Left renal pelvis (tissue), 4 donors: ENCODE measurements at regions not wholly inside any gene's neighbourhood (a gene's known extent, or its start where the extent isn't known, plus 50 kb on each side); places are given as distances from the start of the nearest gene placed in this dataset.
"Not testable (repeated sequence)": the region's sequence is repeated elsewhere in the genome, so short reads cannot be mapped to it uniquely, and the experiment has no call there.

Source experiments
- DNase-seq, 4 donors: peaks; one replicate each; pipeline ENCODE4 v3.0.0-alpha.2; 2013; ENCODE audit warnings: low read depth in 4 of 4, low spot score in 3 of 4

DNA sequence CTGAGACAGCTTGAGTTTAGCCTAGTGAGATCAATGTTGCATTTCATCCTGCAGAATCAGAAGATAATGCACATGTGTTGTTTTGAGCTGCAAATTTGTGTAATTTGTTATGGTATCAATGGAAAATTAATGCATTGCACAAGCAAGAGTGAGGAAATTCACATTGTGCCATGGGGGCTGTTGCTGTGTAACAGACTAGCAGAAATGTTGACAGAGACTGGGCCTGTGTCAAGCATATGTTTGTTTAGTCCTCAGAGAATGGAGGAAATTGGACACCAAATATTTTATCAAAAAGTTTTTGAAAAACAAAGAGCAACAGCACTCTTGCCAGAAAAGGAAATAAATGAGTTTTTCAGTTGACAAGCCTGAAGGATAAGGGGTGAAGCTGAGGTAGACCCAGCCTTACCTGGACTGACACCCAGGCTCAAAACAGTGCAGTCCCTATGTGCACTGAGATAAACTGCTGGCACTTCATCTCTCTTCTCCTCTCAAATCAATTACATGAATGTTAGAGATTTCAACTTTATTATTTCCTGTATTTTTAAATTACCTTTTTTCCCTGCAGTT is 1150.0 kb downstream of the FSCB start:
- no peak for DNase-seq

DNA sequence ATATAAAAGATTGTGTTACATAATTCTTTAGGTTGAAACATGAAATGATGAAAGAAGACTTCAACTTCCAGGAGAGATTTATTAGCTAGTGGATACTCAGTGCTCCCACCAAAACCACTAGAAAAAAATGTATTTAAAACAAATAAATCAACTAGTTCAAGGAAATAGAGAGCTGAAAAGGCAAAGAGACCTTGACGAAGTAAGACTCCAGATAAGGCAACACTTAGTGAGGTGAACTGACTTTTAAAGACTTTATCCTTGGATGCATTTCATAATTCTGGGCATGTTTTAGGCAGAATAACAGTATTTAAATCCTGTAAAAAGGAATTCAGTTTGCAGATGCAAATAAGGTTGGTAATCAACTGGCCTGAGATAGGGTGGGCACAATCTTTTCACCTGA is 1150.7 kb downstream of the FSCB start:
- DNase-seq: no peak

DNA sequence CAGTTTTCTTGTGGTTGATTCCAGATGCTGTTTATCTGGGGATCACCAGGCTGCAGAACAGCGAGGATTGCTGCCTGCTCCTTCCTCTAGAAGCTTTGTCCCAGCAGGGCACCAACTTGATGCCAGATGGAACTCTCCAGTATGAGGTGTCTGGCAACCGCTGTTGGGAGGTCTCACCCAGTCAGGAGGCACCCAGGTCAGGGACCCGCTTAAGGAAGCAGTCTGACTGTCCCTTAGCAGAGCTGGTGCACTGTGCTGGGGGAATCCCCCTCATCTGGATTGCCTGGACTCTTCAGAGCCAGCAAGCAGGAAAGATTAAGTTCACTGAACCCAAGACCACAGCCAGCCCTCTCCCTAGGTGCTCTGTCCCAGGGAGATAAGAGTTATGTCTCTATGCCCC is 1165.2 kb downstream of the FSCB start:
- DNase-seq: no peak

DNA sequence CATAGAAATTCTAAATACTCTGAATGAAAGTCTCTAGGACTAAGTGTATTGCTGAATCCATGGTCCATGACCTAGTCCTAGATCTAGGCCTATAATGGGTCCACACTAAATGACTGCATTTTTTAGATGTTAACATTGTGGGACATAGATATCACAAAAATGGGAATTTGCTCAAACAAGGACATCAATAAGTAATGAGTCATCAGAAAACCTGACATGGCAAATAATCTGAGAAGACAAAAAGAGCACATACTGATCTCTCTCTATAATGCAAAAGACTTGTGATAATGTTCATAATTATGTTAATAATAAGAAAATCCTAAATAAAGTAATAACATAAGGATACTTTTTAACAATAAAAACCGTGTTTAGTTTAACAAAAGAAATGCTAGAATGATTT is 1168.4 kb downstream of the FSCB start:
- DNase-seq: no peak

DNA sequence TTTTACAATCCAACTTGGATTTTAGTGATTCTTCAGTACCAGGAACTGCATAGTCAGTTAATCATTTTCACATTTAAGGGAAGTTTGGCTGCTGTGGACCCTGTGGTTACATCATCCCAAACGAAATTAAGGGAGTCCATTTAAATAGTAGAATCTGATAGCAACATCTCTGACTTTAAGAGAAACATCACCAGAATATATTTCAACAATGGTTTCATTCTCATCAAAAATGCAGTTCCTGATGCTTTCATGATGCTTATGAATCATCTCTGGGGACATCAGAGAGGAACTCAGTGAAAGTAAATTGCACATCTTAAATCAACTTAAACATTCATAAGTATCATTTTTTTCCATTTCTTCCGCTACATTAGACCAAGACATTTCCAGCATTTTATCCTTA is 1170.7 kb downstream of the FSCB start:
- DNase-seq: no peak

DNA sequence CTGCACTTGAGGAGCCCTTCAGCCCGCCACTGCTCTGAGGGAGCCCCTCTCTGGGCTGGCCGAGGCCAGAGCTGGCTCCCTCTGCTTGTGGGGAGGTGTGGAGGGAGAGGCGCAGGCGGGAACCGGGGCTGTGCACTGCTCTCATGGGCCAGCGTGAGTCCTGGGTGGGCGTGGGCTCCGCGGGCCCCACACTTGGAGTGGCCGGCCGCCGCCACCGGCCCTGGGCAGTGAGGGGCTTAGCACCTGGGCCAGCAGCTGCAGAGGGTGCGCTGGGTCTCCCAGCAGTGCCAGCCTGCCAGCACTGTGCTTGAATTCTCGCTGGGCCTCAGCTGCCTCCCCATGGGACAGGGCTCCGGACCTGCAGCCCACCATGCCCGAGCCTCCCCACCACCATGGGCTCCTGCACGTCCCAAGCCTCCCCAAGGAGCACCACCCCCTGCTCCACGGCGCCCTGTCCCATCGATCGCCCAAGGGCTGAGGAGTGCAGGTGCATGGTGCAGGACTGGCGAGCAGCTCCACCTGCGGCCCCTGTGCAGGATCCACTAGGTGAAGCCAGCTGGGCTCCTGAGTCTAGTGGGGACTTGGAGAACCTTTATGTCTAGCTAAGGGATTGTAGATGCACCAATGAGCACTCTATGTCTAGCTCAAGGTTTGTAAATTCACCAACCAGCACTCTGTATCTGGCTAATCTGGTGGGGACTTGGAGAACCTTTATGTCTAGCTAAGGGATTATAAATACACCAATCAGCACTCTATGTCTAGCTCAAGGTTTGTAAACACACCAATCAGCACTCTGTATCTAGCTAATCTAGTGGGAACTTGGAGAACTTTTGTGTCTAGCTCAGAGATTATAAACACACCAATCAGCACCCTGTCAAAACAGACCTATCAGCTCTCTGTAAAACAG is 1180.3 kb downstream of the FSCB start:
- not testable (repeated sequence) for DNase-seq

DNA sequence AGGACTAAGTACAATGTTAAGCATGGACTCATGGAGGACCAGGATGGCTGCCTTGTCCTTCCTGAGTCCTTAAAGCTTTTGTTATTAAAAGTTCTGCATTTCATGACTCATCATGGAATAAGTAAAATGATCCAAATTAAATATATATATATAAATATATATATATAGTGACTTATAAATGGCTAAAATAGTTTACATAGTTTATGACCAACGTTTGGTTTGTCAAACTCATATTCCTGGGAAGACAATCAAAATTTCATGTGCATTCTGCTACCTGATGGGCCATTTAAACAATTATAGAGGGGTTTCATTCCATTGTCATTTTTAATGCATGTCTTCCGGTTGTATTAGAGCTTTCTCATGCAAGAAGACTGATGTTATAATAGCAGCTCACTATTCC is 1190.7 kb downstream of the FSCB start:
- DNase-seq: no peak

DNA sequence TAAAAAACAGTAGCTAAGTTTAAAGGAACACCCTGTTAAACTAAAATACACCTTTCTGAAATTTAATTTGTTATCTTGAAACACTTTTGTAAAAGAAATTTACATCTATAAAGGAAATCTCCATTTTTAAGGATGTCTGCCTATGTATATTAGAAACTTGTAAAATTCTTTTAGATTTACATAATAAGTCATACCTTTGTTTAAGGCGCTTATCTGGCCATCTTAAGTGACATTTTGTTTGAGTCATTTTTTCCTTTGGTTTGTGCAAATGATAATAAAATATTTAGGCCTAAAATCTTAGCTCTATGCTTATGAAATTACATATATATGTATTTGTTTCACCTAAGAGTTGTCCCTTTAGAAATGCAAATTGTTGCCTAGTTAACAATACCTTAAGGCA is 1193.4 kb downstream of the FSCB start:
- no peak for DNase-seq

DNA sequence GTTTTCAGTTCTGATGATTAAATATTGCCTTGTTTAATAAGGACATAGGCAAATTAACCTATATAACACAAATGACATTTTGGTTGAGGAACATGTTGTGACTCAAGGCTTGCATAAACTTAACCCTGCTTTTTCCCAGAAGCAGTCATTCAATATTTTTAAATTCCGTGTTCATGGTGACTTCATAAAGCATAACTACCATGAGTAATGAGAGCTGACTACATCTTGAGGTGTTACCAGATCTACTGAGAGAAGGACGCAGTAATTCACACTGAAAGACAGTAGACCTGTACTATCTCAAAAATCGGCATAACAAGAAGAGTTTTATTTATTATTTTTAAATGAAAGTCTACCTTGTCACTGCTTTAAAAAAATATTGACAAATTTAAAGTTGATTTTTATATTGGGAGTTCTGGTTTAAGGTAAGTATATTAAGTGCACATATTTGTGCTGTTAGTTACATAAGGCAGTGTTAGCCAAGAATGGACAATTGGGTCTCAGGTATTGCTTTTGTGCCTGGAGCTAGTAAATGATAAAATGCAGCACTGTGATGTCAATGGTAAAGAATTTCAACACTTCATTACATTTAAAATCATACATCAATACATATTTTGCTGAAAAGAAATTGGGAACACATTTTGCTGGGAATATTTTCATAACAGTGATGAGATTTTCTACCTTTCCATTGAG is 1198.5 kb downstream of the FSCB start:
- no peak for DNase-seq

DNA sequence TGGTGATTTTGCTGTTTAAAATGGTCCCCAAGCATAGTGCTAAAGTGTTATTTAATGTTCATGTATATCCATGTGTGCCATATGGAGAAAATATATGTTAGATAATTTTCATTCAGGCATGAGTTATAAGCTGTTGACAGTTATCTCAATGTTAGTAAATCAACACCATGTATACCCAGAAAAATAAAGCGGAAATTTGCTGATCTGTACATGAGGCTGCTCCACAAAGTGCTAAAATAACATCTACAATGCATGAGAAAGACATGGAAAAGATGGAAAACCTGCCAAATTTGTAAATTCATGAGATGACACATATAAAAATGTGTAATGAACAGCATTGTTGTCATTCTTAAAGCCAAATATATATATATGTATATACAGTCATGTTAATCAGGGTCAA is 1199.2 kb downstream of the FSCB start:
- DNase-seq: no peak

DNA sequence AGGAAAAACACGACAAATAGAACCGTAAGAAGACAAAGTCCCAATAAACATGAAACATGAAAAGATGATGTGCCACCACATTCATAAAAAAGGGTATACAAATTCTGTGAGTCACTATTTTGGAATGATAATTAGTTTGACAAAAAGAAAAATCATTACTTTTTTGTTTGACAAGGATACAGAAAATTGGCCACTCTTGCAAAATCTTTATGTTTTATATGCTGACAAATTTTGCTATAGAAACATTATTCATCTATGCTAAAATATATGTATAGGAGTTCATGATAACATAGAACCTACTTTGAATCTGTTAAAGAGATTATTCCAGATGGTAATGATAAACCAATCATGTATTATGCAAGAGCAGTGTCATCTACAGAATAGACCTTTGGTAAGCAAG is 1201.0 kb downstream of the FSCB start:
- no peak for DNase-seq

DNA sequence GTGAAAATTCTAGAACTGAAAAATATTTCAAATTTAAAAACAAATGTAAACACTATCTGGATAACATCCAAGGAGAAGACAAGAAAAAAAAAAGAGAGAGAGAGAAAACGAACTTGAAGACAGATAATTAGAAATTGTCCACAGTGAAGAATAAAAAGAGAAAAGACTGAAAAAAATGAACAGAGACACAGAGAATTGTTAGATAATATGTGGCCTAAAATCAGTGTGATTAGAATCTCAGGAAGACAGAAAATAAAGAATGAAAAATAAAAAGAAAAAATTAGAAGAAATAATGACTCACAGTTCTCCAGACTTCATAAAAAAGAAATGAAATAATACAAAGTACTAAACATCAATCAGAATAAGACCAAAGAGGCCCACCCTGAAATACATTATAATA is 1209.3 kb downstream of the FSCB start:
- no peak for DNase-seq

DNA sequence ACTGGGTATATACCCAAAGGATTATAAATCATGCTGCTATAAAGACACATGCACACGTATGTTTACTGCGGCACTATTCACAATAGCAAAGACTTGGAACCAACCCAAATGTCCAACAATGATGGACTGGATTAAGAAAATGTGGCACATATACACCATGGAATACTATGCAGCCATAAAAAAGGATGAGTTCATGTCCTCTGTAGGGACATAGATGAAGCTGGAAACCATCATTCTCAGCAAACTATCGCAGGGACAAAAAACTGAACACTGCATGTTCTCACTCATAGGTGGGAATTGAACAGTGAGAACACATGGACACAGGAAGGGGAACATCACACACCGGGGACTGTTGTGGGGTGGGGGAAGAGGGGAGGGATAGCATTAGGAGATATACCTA is 1211.0 kb downstream of the FSCB start:
- DNase-seq: not testable (repeated sequence)

DNA sequence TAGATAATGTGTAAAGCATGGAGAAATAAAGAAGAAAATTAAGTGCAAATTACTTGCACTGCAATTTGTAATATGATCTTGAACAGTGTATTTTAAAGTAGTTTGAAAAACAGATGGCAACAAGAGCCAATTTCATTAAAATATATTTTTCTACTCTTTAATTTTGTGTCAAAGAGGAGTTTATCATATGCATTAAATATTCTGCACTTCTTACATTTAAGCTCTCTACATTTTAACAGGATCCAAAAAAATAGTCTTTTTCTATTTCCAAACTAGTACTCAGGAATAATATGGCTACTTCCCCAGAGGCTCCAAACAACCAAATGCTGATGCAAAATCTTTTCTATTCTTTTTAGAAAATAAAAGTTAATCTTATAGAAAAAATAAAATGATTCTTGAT is 1221.5 kb downstream of the FSCB start:
- no peak for DNase-seq

DNA sequence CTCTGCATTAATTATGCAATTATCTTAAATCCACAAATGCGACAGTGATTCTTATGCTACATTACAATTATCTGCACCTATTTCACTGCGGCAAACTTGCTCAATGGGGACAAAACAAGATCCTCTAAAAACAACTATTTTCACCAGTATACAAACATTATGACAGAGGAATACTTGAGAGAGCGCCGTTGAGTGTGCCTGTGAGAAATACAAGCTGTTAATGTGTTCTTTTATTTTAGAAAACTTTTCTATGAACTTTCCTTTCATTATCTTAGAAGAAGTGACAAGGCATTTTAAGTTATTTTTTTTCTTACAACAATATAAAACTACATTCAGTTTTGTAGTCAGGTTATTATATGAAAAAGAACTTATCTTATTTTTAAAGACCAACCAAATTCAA is 1247.0 kb downstream of the FSCB start:
- DNase-seq: no peak

DNA sequence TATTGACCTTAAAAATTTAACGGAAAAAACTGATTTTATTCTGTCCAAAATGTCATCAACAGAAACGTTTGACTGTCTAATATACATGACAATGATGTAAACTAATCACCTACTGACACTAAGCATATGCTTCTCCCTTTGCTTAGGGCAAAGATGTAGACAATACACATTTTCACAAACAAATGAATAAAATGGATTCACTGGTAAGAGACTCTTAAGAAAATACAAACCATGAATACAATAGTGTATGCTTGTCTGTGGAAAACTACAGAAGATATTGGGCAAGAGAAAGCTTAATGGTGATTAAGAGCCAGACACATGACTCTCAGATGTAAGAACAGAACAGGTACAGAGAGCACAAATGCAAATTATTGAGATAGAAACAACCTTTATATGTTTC is 1248.7 kb downstream of the FSCB start:
- DNase-seq: no peak

DNA sequence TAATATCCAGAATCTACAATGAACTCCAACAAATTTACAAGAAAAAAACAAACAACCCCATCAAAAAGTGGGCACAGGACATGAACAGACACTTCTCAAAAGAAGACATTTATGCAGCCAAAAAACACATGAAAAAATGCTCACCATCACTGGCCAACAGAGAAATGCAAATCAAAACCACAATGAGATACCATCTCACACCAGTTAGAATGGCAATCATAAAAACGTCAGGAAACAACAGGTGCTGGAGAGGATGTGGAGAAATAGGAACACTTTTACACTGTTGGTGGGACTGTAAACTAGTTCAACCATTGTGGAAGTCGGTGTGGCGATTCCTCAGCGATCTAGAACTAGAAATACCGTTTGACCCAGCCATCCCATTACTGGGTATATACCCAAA is 1250.1 kb downstream of the FSCB start:
- DNase-seq: not testable (repeated sequence)

DNA sequence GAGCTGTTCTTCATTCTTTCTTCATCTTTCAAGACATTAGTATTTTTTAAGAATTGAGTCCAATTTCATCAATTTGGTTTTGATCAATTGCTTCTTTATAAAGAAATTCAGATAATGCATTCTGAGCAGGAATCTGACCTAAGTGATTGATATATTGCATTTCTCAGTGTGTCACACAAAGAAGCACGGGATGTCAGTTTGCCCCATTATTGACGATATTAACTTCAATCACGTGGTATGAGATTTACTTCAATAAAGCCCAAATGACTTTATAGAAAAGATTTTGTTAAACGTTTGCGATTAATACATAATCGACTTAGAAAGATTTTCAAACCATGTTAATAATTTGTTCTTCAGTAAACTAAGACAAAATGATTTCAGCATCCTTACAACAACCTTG is 1254.2 kb downstream of the FSCB start:
- DNase-seq: no peak

DNA sequence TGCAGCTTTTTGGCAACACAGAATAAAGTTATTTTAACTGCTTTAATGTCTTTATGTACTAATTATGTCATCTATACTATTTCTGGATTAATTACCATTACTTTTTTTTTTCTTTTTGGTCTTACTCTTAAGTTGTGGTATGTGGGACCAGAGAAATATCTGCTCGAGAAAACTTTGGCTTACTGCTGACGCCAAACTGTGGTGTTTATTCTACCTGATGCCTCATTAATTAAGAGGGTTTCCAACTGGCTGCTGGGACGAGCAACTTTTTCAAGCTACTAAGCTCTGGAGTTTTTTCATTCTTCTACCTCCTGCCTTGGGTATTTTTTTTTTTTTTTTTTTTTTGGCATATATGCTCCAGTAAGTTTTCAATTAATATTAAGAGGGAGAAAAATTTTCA is 1257.5 kb downstream of the FSCB start:
- DNase-seq: no peak

DNA sequence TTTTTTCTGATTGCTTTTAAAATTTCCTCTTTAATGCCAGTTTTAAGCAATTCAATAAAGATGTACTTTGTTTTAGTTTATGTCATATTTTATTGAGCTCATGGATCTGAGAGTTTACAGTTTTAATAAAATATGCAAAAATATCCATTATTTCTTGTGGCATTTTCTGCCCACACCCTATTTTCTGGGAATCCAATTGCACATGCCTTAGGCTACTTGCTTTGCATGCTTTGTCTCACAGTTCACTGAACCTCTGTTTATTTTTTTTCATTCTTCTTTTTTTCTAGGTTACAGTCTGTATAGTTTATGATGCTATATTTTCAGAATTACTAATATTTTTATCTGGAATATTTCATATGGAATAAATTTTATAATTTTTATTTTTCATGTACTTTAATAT is 1258.0 kb downstream of the FSCB start:
- no peak for DNase-seq

DNA sequence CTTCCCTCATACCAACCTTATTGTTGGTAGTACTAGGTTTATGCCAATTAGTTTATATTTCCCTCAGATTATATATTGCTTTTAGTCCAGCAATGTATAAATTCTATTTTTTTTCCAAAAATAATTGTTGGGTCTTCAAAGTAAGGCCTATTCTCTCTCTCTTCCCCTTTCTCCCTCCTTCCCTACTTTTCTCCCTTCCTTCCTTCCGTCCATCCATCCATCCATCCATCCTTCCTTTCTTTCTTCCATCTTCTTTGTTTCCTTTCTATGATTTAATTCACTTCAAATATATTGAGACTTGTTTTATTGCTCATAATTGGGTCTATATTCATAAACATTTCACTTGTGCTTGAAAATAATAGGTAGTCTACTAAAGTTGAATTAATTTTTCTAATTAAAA is 1259.2 kb downstream of the FSCB start:
- no peak for DNase-seq

DNA sequence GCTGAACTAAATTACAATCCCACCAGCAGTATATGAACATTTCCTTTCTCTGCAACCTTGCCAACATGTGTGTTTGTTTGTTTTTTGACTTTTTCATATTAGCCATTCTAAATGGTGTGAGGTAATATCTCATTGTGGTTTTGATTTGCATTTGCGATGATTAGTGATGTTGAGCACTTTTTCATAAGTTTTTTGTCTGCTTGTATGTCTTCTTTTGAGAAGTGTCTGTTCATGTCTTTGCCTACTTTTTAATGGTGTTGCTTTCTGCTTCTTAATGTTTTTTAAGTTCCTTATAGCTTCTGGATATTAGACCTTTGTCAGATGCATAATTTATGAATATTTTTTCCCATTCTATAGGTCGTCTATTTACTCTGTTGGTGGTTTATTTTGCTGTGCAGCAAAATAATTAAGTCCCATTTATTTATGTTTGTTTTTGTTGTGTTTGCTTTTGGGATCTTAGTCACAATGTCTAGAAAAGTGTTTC is 1262.9 kb downstream of the FSCB start:
- DNase-seq: no peak
